ENCODE measurements at regions not wholly inside any gene's neighbourhood (a gene's known extent, or its start where the extent isn't known, plus 50 kb on each side); places are given as distances from the start of the nearest gene placed in this dataset.
A peak's percentile ranks its signal among the peaks of the same experiment; 100 is the strongest.

- Histone ChIP-seq H3K9me3 (no peaks in the 10 kb centered on the region), H3K4me1 (ENCODE audit: low read depth) (peaks cover 7% of the 10 kb centered on the region), H3K36me3 (ENCODE audit: low read depth) (no peaks in the 10 kb centered on the region), H3K4me3 (no peak overlapping the region)
- DNase-seq (no peak), ATAC-seq (no peak)
- no peak for TF ChIP-seq CTCF (IDR thresholded peaks at IDR 0.05)
- intact Hi-C loops (cut with DNase I, micrococcal nuclease) = no loop called here
Observed at GRCh38 chr2:120907822-120908221, 172.2 kb downstream of the GLI2 start.

GRCh38 chr2:120908314-120908975, 172.8 kb downstream of the GLI2 start:
- intact Hi-C loops (cut with DNase I, micrococcal nuclease) = no loop called here
- H3K36me3 ChIP-seq (ENCODE audit: low read depth) = no peaks in the 10 kb centered on the region

GRCh38 chr2:120909102-120909501, 173.4 kb downstream of the GLI2 start:
- intact Hi-C loops (cut with DNase I, micrococcal nuclease) = no loop called here
- peaks cover 10% of the 10 kb centered on the region for H3K4me1 ChIP-seq (ENCODE audit: low read depth)
- TF ChIP-seq CTCF (IDR thresholded peaks at IDR 0.05) = no peak
- H3K36me3 ChIP-seq (ENCODE audit: low read depth) = no peaks in the 10 kb centered on the region
- no peaks in the 10 kb centered on the region for H3K9me3 ChIP-seq
- DNase-seq (no peak), ATAC-seq (no peak)
- no peak overlapping the region for H3K4me3 ChIP-seq

More at GRCh38 chr2:120908314-120908975, 172.8 kb downstream of the GLI2 start:
- H3K4me3 ChIP-seq = no peak overlapping the region
- TF ChIP-seq CTCF (IDR thresholded peaks at IDR 0.05) = no peak
- H3K9me3 ChIP-seq = no peaks in the 10 kb centered on the region
- no peak for DNase-seq
- no peak for ATAC-seq
- peaks cover 10% of the 10 kb centered on the region for H3K4me1 ChIP-seq (ENCODE audit: low read depth)

- TF ChIP-seq CTCF (IDR thresholded peaks at IDR 0.05) = no peak
- ATAC-seq = no peak
Observed at GRCh38 chr2:120910164-120910563, 174.5 kb downstream of the GLI2 start.

GRCh38 chr2:120910956-120911951, 175.6 kb downstream of the GLI2 start:
- Histone ChIP-seq H3K36me3 (ENCODE audit: low read depth) (no peaks in the 10 kb centered on the region), H3K4me1 (ENCODE audit: low read depth) (peaks cover 10% of the 10 kb centered on the region), H3K4me3 (no peak overlapping the region), H3K9me3 (no peaks in the 10 kb centered on the region)
- DNase-seq (peak in 1 of 3 donors; percentile 15), ATAC-seq (peak; percentile 54)
- no peak for TF ChIP-seq CTCF (IDR thresholded peaks at IDR 0.05)
- intact Hi-C loops (cut with DNase I, micrococcal nuclease) = no loop called here

More at GRCh38 chr2:120910164-120910563, 174.5 kb downstream of the GLI2 start:
- H3K9me3 ChIP-seq = no peaks in the 10 kb centered on the region
- no peaks in the 10 kb centered on the region for H3K36me3 ChIP-seq (ENCODE audit: low read depth)
- no peak overlapping the region for H3K4me3 ChIP-seq
- peaks cover 10% of the 10 kb centered on the region for H3K4me1 ChIP-seq (ENCODE audit: low read depth)
- no peak for DNase-seq
- intact Hi-C loops (cut with DNase I, micrococcal nuclease) = no loop called here
